Natural killer cell (primary cell): ENCODE measurements at regions not wholly inside any gene's neighbourhood (a gene's known extent, or its start where the extent isn't known, plus 50 kb on each side); places are given as distances from the start of the nearest gene placed in this dataset.

Source experiments
- ATAC-seq, 3 donors: fragments of 150-1000 bp in 2 of 3; fragments of 200-7000 bp in 1 of 3; cut with Tn5 transposase; 1 replicate in 1 of 3; 2 replicates in 2 of 3; pipeline ENCODE4 v1.10.0; 2021; ENCODE audit warnings: mild to moderate bottlenecking in 2 of 3, moderate library complexity in 2 of 3
- DNase-seq, 2 donors: peaks; one replicate each; pipeline versions ENCODE4 v3.0.0 to v3.0.0-alpha.2; 2013 to 2021; ENCODE audit warnings: mixed read lengths in 1 of 2
- H3K27ac ChIP-seq: one replicate; pipeline ENCODE4 v1.5.1; 2013; ENCODE audit warnings: mild to moderate bottlenecking, low read length
- H3K27me3 ChIP-seq: one replicate; pipeline ENCODE4 v1.6.1; 2013; ENCODE audit warnings: low read length; ENCODE audit not compliant: control insufficient read depth, insufficient read depth
- H3K36me3 ChIP-seq: one replicate; pipeline ENCODE4 v1.6.1; 2013; ENCODE audit warnings: low read length; ENCODE audit not compliant: control insufficient read depth, insufficient read depth
- H3K4me1 ChIP-seq: one replicate; pipeline ENCODE4 v1.6.1; 2013; ENCODE audit warnings: low read length; ENCODE audit not compliant: control insufficient read depth, insufficient read depth
- H3K4me3 ChIP-seq: one replicate; pipeline ENCODE4 v1.5.1; 2013; ENCODE audit warnings: low read length
- H3K9me3 ChIP-seq: one replicate; pipeline ENCODE4 v1.6.1; 2013; ENCODE audit warnings: low read length; ENCODE audit not compliant: control insufficient read depth, insufficient read depth
- H3K27ac Mint-ChIP-seq, 2 donors: one replicate each; pipeline ENCODE4 v1.8.0; 2022; ENCODE audit warnings: mild to moderate bottlenecking in 2 of 2, mixed read lengths in 2 of 2, moderate library complexity in 1 of 2
- H3K27me3 Mint-ChIP-seq, 2 donors: one replicate each; pipeline ENCODE4 v1.8.0; 2022; ENCODE audit warnings: low read depth in 2 of 2, mixed read lengths in 2 of 2
- H3K36me3 Mint-ChIP-seq: one replicate; pipeline ENCODE4 v1.8.0; 2022; ENCODE audit warnings: mixed read lengths
- H3K4me1 Mint-ChIP-seq, 2 donors: one replicate each; pipeline ENCODE4 v1.8.0; 2022; ENCODE audit warnings: mixed read lengths in 2 of 2
- H3K4me3 Mint-ChIP-seq: one replicate; pipeline ENCODE4 v1.8.0; 2022; ENCODE audit warnings: mild to moderate bottlenecking, moderate library complexity, mixed read lengths
- H3K9me3 Mint-ChIP-seq, 2 donors: one replicate each; pipeline ENCODE4 v1.8.0; 2022; ENCODE audit warnings: mixed read lengths in 2 of 2
- CTCF ChIP-seq: fragments of 200-600 bp; IDR thresholded peaks from one replicate; pipeline ENCODE4 v1.8.0; 2022; ENCODE audit warnings: antibody characterized with exemption
- WGBS: methylation state at CpG from one replicate; pipeline ENCODE4 v1.1.7; 2013; ENCODE audit warnings: missing lambda C conversion rate; ENCODE audit not compliant: insufficient coverage; 5-methylcytosine and 5-hydroxymethylcytosine counted together
- intact Hi-C: fragments of 100-400 bp; cut with micrococcal nuclease; formaldehyde crosslinking; loops from one replicate; pipeline ENCODE4 v1.14.2; 2022

GRCh38 chr12:19994968-19995367 is 373.4 kb upstream of the PDE3A start:
- no peak for DNase-seq
- H3K27me3 ChIP-seq = no peaks in the 10 kb centered on the region
- peaks cover 0 to 3% of the 10 kb centered on the region in 2 donors for H3K27me3 Mint-ChIP-seq
- no peak overlapping the region for H3K4me3 ChIP-seq
- intact Hi-C loops = no loop called here
- H3K4me3 Mint-ChIP-seq = no peak overlapping the region
- no peaks in the 10 kb centered on the region for H3K4me1 Mint-ChIP-seq
- no peaks in the 10 kb centered on the region for H3K36me3 ChIP-seq
- H3K9me3 Mint-ChIP-seq = peaks cover 0 to 4% of the 10 kb centered on the region in 2 donors
- no peak overlapping the region for H3K27ac Mint-ChIP-seq
- H3K9me3 ChIP-seq = no peaks in the 10 kb centered on the region
- no peaks in the 10 kb centered on the region for H3K36me3 Mint-ChIP-seq
- TF ChIP-seq CTCF = no peak
- no peaks in the 10 kb centered on the region for H3K4me1 ChIP-seq
- ATAC-seq = no peak
- H3K27ac ChIP-seq = no peak overlapping the region

- no peaks in the 10 kb centered on the region for H3K36me3 Mint-ChIP-seq
- H3K27me3 Mint-ChIP-seq = peaks cover 0 to 3% of the 10 kb centered on the region in 2 donors
- H3K4me3 Mint-ChIP-seq = no peak overlapping the region
- no peak for TF ChIP-seq CTCF
- no peaks in the 10 kb centered on the region for H3K4me1 ChIP-seq
- no peak overlapping the region for H3K4me3 ChIP-seq
- no peaks in the 10 kb centered on the region for H3K27me3 ChIP-seq
- peaks cover 2 to 4% of the 10 kb centered on the region in 2 donors for H3K9me3 Mint-ChIP-seq
- intact Hi-C loops = no loop called here
- WGBS = 95% methylated on average over 2 of the region's 3 CpGs
- no peaks in the 10 kb centered on the region for H3K36me3 ChIP-seq
- no peak overlapping the region for H3K27ac Mint-ChIP-seq
- no peak for ATAC-seq
- H3K9me3 ChIP-seq = no peaks in the 10 kb centered on the region
- H3K27ac ChIP-seq = no peak overlapping the region
- H3K4me1 Mint-ChIP-seq = no peaks in the 10 kb centered on the region
- no peak for DNase-seq
Observed at GRCh38 chr12:19997656-19998400, 370.5 kb upstream of the PDE3A start.

- H3K4me1 ChIP-seq = no peaks in the 10 kb centered on the region
- intact Hi-C loops = no loop called here
- TF ChIP-seq CTCF = no peak
- DNase-seq = no peak
- peaks cover 2 to 4% of the 10 kb centered on the region in 2 donors for H3K9me3 Mint-ChIP-seq
- no peak overlapping the region for H3K27ac ChIP-seq
- H3K27ac Mint-ChIP-seq = no peak overlapping the region
- H3K36me3 Mint-ChIP-seq = no peaks in the 10 kb centered on the region
- no peaks in the 10 kb centered on the region for H3K4me1 Mint-ChIP-seq
- H3K4me3 Mint-ChIP-seq = no peak overlapping the region
- H3K9me3 ChIP-seq = no peaks in the 10 kb centered on the region
- WGBS = 64% methylated on average over 1 of the region's 1 CpG
- no peak for ATAC-seq
- H3K4me3 ChIP-seq = no peak overlapping the region
- no peaks in the 10 kb centered on the region for H3K27me3 ChIP-seq
- H3K36me3 ChIP-seq = no peaks in the 10 kb centered on the region
- peaks cover 0 to 3% of the 10 kb centered on the region in 2 donors for H3K27me3 Mint-ChIP-seq
Observed at GRCh38 chr12:19998411-19998810, 369.9 kb upstream of the PDE3A start.
